Activated CD4-positive, alpha-beta memory T cell treated with anti-CD3 and anti-CD28 coated beads for 36 hours (primary cell): ENCODE measurements at regions not wholly inside any gene's neighbourhood (a gene's known extent, or its start where the extent isn't known, plus 50 kb on each side); places are given as distances from the start of the nearest gene placed in this dataset.

ENCODE experiments used
- CTCF ChIA-PET: fragments of 350-600 bp; sonication (Branson Sonifier 250); formaldehyde crosslinking; loops from one replicate; lab custom pipeline; 2021; ENCODE audit warnings: antibody characterized with exemption, inconsistent platforms; lab: Charles Lee
- POLR2A ChIA-PET: fragments of 350-600 bp; sonication (Branson Sonifier 250); formaldehyde crosslinking; loops from one replicate; lab custom pipeline; 2021; ENCODE audit warnings: antibody characterized with exemption; lab: Charles Lee
- DNase-seq: peaks from one replicate; pipeline ENCODE4 v3.0.0-alpha.2; 2020
- H3K27ac Mint-ChIP-seq: one replicate; pipeline ENCODE4 v1.8.0; 2021; ENCODE audit warnings: mixed read lengths
- H3K27me3 Mint-ChIP-seq: one replicate; pipeline ENCODE4 v1.8.0; 2021; ENCODE audit warnings: mixed read lengths
- H3K36me3 Mint-ChIP-seq: one replicate; pipeline ENCODE4 v1.8.0; 2021; ENCODE audit warnings: mixed read lengths
- H3K4me1 Mint-ChIP-seq: one replicate; pipeline ENCODE4 v1.8.0; 2021; ENCODE audit warnings: low read depth, mixed read lengths
- H3K4me3 Mint-ChIP-seq: one replicate; pipeline ENCODE4 v1.8.0; 2021; ENCODE audit warnings: mild to moderate bottlenecking, mixed read lengths
- H3K9me3 Mint-ChIP-seq: one replicate; pipeline ENCODE4 v1.8.0; 2021; ENCODE audit warnings: mixed read lengths
- intact Hi-C: fragments of 100-400 bp; cut with micrococcal nuclease; formaldehyde crosslinking; loops from one replicate; pipeline ENCODE4 v1.15.1; 2023

GRCh38 chr2:181250691-181251090, 206.5 kb upstream of the ITGA4 start:
- CTCF ChIA-PET, result no interaction called here

GRCh38 chr2:181252262-181253148, 204.7 kb upstream of the ITGA4 start:
- no peak for DNase-seq
- Mint-ChIP-seq H3K27ac (peak overlapping the region; percentile 40), H3K4me3 (no peak overlapping the region), H3K9me3 (no peaks in the 10 kb centered on the region), H3K27me3 (no peaks in the 10 kb centered on the region), H3K36me3 (peaks cover 6% of the 10 kb centered on the region), H3K4me1 (peaks cover 16% of the 10 kb centered on the region)
- intact Hi-C loops, result no loop called here
- ChIA-PET CTCF (no interaction called here), POLR2A (no interaction called here)

More at GRCh38 chr2:181250691-181251090, 206.5 kb upstream of the ITGA4 start:
- peaks cover 6% of the 10 kb centered on the region for H3K36me3 Mint-ChIP-seq
- H3K27me3 Mint-ChIP-seq, result no peaks in the 10 kb centered on the region
- no peak overlapping the region for H3K27ac Mint-ChIP-seq
- no peak for DNase-seq
- intact Hi-C loops, result no loop called here
- no peak overlapping the region for H3K4me3 Mint-ChIP-seq
- no peaks in the 10 kb centered on the region for H3K9me3 Mint-ChIP-seq
- POLR2A ChIA-PET, result no interaction called here
- peaks cover 16% of the 10 kb centered on the region for H3K4me1 Mint-ChIP-seq

- Mint-ChIP-seq H3K27me3 (no peaks in the 10 kb centered on the region), H3K9me3 (no peaks in the 10 kb centered on the region)
- CTCF ChIA-PET, result no interaction called here
Observed at GRCh38 chr2:181253438-181253837, 203.7 kb upstream of the ITGA4 start.

DNA sequence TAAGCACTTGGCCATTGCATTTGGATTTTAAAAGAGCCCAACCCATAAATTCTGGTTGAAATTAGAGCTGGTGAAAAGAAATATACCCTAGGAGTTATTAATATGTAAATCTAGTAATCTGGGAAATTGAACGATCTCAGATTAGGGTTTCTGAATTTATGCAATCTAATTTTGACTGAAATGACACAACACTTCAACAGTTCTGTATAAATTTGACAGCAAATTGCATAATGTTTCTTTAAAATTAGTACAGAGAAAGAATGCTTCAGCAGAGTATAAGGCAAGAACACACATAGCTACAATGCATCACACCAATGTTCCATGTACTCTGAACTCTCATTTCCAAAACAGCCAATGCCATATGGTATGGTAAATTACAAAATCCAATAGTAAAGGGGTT, 201.5 kb upstream of the ITGA4 start:
- DNase-seq, result no peak
- POLR2A ChIA-PET, result no interaction called here
- CTCF ChIA-PET, result interaction anchor here (0.8 kb wide), 1 partner anchor 16 kb away, joined by 4 read pairs; no protein-coding TSS in a partner anchor
- Mint-ChIP-seq H3K4me1 (peaks cover 16% of the 10 kb centered on the region), H3K4me3 (no peak overlapping the region), H3K27ac (no peak overlapping the region), H3K27me3 (no peaks in the 10 kb centered on the region), H3K36me3 (peaks cover 3% of the 10 kb centered on the region), H3K9me3 (no peaks in the 10 kb centered on the region)
- intact Hi-C loops, result no loop called here

More at GRCh38 chr2:181253438-181253837, 203.7 kb upstream of the ITGA4 start:
- Mint-ChIP-seq H3K27ac (no peak overlapping the region), H3K4me3 (no peak overlapping the region), H3K4me1 (peaks cover 16% of the 10 kb centered on the region), H3K36me3 (peaks cover 6% of the 10 kb centered on the region)
- intact Hi-C loops, result no loop called here
- no peak for DNase-seq
- POLR2A ChIA-PET, result no interaction called here

GRCh38 chr2:181258720-181259119, 198.5 kb upstream of the ITGA4 start:
- H3K27ac Mint-ChIP-seq, result no peak overlapping the region
- H3K4me1 Mint-ChIP-seq, result peaks cover 10% of the 10 kb centered on the region

DNA sequence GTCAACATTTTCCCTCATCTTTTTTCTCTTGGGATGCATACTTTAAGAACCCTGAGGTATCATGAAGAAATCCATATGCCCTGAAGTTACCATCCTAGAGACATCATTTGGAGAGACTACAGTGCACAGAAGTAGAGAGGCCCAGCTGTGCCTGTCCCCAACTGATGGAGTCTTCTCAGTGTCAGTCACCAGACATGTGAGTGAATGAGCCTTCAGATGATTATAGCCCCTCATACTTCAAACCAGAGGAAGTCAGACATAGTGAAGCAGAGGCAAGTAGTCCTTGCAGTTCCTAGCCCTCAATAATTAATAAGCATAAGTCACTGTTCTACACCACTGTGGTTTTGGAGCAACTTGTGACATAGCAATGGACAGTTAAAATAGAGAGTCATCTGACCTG, 194.4 kb upstream of the ITGA4 start:
- CTCF ChIA-PET, result no interaction called here
- intact Hi-C loops, result no loop called here
- POLR2A ChIA-PET, result no interaction called here
- Mint-ChIP-seq H3K36me3 (peaks cover 3% of the 10 kb centered on the region), H3K4me1 (peaks cover 21% of the 10 kb centered on the region), H3K27ac (no peak overlapping the region), H3K27me3 (no peaks in the 10 kb centered on the region), H3K4me3 (no peak overlapping the region), H3K9me3 (no peaks in the 10 kb centered on the region)
- DNase-seq, result no peak

More at GRCh38 chr2:181258720-181259119, 198.5 kb upstream of the ITGA4 start:
- Mint-ChIP-seq H3K9me3 (no peaks in the 10 kb centered on the region), H3K36me3 (peaks cover 3% of the 10 kb centered on the region), H3K27me3 (no peaks in the 10 kb centered on the region), H3K4me3 (no peak overlapping the region)
- ChIA-PET POLR2A (no interaction called here), CTCF (no interaction called here)
- intact Hi-C loops, result no loop called here
- DNase-seq, result no peak

GRCh38 chr2:181264001-181264400, 193.2 kb upstream of the ITGA4 start:
- Mint-ChIP-seq H3K36me3 (peaks cover 3% of the 10 kb centered on the region), H3K4me3 (no peak overlapping the region), H3K27me3 (no peaks in the 10 kb centered on the region), H3K9me3 (no peaks in the 10 kb centered on the region), H3K4me1 (peaks cover 27% of the 10 kb centered on the region), H3K27ac (no peak overlapping the region)
- intact Hi-C loops, result no loop called here
- POLR2A ChIA-PET, result no interaction called here
- CTCF ChIA-PET, result no interaction called here
- no peak for DNase-seq

DNA sequence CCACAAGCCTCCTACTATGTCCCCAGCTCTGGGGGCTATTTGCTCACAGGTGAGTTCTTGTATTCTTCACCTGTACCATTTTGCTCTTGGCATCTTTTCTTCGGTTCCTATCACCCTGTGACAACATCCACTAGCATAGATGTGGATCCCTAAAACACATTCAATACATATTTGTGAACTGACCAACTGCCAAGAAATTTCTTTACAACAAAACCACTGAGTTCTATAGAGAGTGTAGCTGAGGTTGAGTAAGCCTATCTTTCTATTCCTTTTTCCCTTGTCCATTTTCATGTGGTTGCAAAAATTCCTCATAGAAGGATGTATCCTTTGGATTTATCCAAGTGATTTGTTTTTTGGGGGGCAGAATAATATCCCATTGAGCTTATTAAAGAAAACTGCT, 192.7 kb upstream of the ITGA4 start:
- ChIA-PET CTCF (no interaction called here), POLR2A (no interaction called here)
- no peak overlapping the region for H3K4me3 Mint-ChIP-seq
- H3K36me3 Mint-ChIP-seq, result peaks cover 3% of the 10 kb centered on the region
- no peaks in the 10 kb centered on the region for H3K9me3 Mint-ChIP-seq
- intact Hi-C loops, result no loop called here
- H3K4me1 Mint-ChIP-seq, result peaks cover 29% of the 10 kb centered on the region
- DNase-seq, result no peak
- H3K27me3 Mint-ChIP-seq, result no peaks in the 10 kb centered on the region
- no peak overlapping the region for H3K27ac Mint-ChIP-seq

DNA sequence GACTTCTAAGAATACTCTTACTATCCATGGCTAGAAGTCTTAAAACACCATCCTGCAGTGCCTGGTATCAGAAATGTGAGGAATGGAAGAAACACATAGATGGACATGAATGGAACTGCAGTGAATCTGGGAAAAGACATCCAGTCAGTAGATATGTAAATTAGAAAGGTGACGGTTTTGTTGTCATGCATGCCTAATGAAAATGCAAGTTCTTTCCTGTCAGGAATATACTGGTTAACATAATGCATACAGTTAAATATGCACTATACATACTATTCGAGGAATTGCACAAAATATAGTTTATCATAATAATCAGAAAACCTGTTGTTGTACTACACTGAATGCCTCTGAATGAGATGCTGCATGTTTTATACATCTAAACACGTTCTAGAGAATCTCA, 190.6 kb upstream of the ITGA4 start:
- Mint-ChIP-seq H3K36me3 (peaks cover 3% of the 10 kb centered on the region), H3K27ac (no peak overlapping the region), H3K4me3 (no peak overlapping the region), H3K27me3 (no peaks in the 10 kb centered on the region), H3K4me1 (peaks cover 33% of the 10 kb centered on the region), H3K9me3 (no peaks in the 10 kb centered on the region)
- no peak for DNase-seq
- CTCF ChIA-PET, result no interaction called here
- POLR2A ChIA-PET, result no interaction called here
- intact Hi-C loops, result no loop called here

- intact Hi-C loops, result no loop called here
- no peak for DNase-seq
- Mint-ChIP-seq H3K27ac (no peak overlapping the region), H3K9me3 (no peaks in the 10 kb centered on the region), H3K36me3 (no peaks in the 10 kb centered on the region), H3K27me3 (no peaks in the 10 kb centered on the region), H3K4me3 (no peak overlapping the region), H3K4me1 (peaks cover 30% of the 10 kb centered on the region)
- POLR2A ChIA-PET, result no interaction called here
- CTCF ChIA-PET, result no interaction called here
Observed at GRCh38 chr2:181268174-181268867, 188.9 kb upstream of the ITGA4 start.

GRCh38 chr2:181273986-181274385, 183.2 kb upstream of the ITGA4 start:
- Mint-ChIP-seq H3K27me3 (no peaks in the 10 kb centered on the region), H3K9me3 (no peaks in the 10 kb centered on the region), H3K27ac (no peak overlapping the region), H3K4me1 (peaks cover 41% of the 10 kb centered on the region), H3K36me3 (no peaks in the 10 kb centered on the region), H3K4me3 (no peak overlapping the region)
- ChIA-PET POLR2A (interaction anchor here (0.7 kb wide), 1 partner anchor 33 kb away, joined by 3 read pairs; no protein-coding TSS in a partner anchor), CTCF (no interaction called here)
- intact Hi-C loops, result loop anchor here (2.0 kb wide), 1 partner anchor 77 kb away; no protein-coding TSS in a partner anchor
- no peak for DNase-seq

DNA sequence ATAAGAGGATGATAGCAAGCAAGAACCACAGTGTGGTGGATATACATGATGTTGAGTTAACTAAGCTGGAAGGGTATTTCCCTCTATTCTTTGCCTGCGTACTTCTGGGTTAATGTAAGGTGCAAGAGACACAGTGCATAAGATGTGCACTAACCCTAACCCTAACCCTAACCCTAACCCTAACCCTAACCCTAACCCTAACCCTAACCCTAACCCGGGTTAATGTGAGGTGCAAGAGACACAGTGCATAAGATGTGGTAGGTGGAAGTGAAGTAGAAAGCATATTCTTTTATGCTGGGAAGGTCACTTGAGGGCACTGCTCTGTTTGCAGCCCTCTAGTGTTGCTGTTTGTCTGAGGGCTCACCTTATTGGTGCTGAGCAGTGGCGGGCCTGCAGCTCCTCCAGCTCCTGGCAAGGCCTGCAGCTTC, 181.5 kb upstream of the ITGA4 start:
- intact Hi-C loops, result loop anchor here (1.0 to 5.0 kb wide), 4 partner anchors 33 to 133 kb away; no protein-coding TSS in a partner anchor
- peaks cover 41% of the 10 kb centered on the region for H3K4me1 Mint-ChIP-seq

More for the DNA sequence above, 181.5 kb upstream of the ITGA4 start:
- ChIA-PET CTCF (interaction anchor here (0.8 to 1.6 kb wide), 8 partner anchors 8 to 439 kb away, joined by 3 to 7 read pairs (median 4); no protein-coding TSS in a partner anchor), POLR2A (interaction anchor here (1.1 kb wide), 1 partner anchor 182 kb away, joined by 4 read pairs; the partner anchor contains the start of gene ITGA4)
- Mint-ChIP-seq H3K27me3 (no peaks in the 10 kb centered on the region), H3K4me3 (no peak overlapping the region), H3K36me3 (no peaks in the 10 kb centered on the region), H3K27ac (peak overlapping the region; percentile 71), H3K9me3 (no peaks in the 10 kb centered on the region)
- peak; percentile 33 for DNase-seq
